ENCODE measurements at regions not wholly inside any gene's neighbourhood (a gene's known extent, or its start where the extent isn't known, plus 50 kb on each side); places are given as distances from the start of the nearest gene placed in this dataset.

GRCh38 chr11:115007851-115008250 lies 329.5 kb downstream of the NXPE2 start:
- no peak for DNase-seq (ENCODE audit: low read depth, low spot score)
- Histone ChIP-seq H3K4me1 (ENCODE audit: insufficient read depth, insufficient read length) (no peaks in the 10 kb centered on the region), H3K27me3 (ENCODE audit: insufficient read depth, insufficient read length) (no peaks in the 10 kb centered on the region), H3K4me3 (ENCODE audit: insufficient read length, low read depth) (no peak overlapping the region), H3K9me3 (ENCODE audit: insufficient read depth, low read length) (no peaks in the 10 kb centered on the region), H3K9ac (ENCODE audit: insufficient read length, low read depth) (no peak overlapping the region), H3K36me3 (ENCODE audit: insufficient read depth, insufficient read length, low read length) (no peaks in the 10 kb centered on the region)
- TF ChIP-seq ZNF274 (IDR thresholded peaks at IDR 0.05; ENCODE audit: low read depth, low read length) (no peak), SUZ12 (IDR thresholded peaks at IDR 0.05; ENCODE audit: extremely low read depth, insufficient read depth, insufficient read length) (no peak), YY1 (IDR thresholded peaks at IDR 0.05; ENCODE audit: insufficient read depth, insufficient read length) (no peak)

- TF ChIP-seq YY1 (IDR thresholded peaks at IDR 0.05; ENCODE audit: insufficient read depth, insufficient read length) = no peak
- no peak for TF ChIP-seq SUZ12 (IDR thresholded peaks at IDR 0.05; ENCODE audit: extremely low read depth, insufficient read depth, insufficient read length)
- DNase-seq (ENCODE audit: low read depth, low spot score) = no peak
- no peaks in the 10 kb centered on the region for H3K36me3 ChIP-seq (ENCODE audit: insufficient read depth, insufficient read length, low read length)
Measured at GRCh38 chr11:115008799-115009198, 330.5 kb downstream of the NXPE2 start.

GRCh38 chr11:115017529-115017928 lies 339.2 kb downstream of the NXPE2 start:
- no peaks in the 10 kb centered on the region for H3K36me3 ChIP-seq (ENCODE audit: insufficient read depth, insufficient read length, low read length)
- peaks cover 18% of the 10 kb centered on the region for H3K9me3 ChIP-seq (ENCODE audit: insufficient read depth, low read length)
- no peak overlapping the region for H3K9ac ChIP-seq (ENCODE audit: insufficient read length, low read depth)
- no peak overlapping the region for H3K4me3 ChIP-seq (ENCODE audit: insufficient read length, low read depth)
- no peaks in the 10 kb centered on the region for H3K4me1 ChIP-seq (ENCODE audit: insufficient read depth, insufficient read length)
- no peaks in the 10 kb centered on the region for H3K27me3 ChIP-seq (ENCODE audit: insufficient read depth, insufficient read length)
- DNase-seq (ENCODE audit: low read depth, low spot score) = no peak
- TF ChIP-seq SUZ12 (IDR thresholded peaks at IDR 0.05; ENCODE audit: extremely low read depth, insufficient read depth, insufficient read length) (no peak), YY1 (IDR thresholded peaks at IDR 0.05; ENCODE audit: insufficient read depth, insufficient read length) (no peak), ZNF274 (IDR thresholded peaks at IDR 0.05; ENCODE audit: low read depth, low read length) (no peak)

More at GRCh38 chr11:115008799-115009198, 330.5 kb downstream of the NXPE2 start:
- Histone ChIP-seq H3K9me3 (ENCODE audit: insufficient read depth, low read length) (no peaks in the 10 kb centered on the region; the same call in 1 of the 2 replicates), H3K9ac (ENCODE audit: insufficient read length, low read depth) (no peak overlapping the region), H3K4me3 (ENCODE audit: insufficient read length, low read depth) (no peak overlapping the region), H3K4me1 (ENCODE audit: insufficient read depth, insufficient read length) (no peaks in the 10 kb centered on the region), H3K27me3 (ENCODE audit: insufficient read depth, insufficient read length) (no peaks in the 10 kb centered on the region)

GRCh38 chr11:115030166-115030565 lies 351.8 kb downstream of the NXPE2 start:
- H3K9ac ChIP-seq (ENCODE audit: insufficient read length, low read depth) = no peak overlapping the region
- no peak for DNase-seq (ENCODE audit: low read depth, low spot score)
- no peaks in the 10 kb centered on the region for H3K27me3 ChIP-seq (ENCODE audit: insufficient read depth, insufficient read length)
- no peak overlapping the region for H3K4me3 ChIP-seq (ENCODE audit: insufficient read length, low read depth)
- TF ChIP-seq SUZ12 (IDR thresholded peaks at IDR 0.05; ENCODE audit: extremely low read depth, insufficient read depth, insufficient read length) (no peak), ZNF274 (IDR thresholded peaks at IDR 0.05; ENCODE audit: low read depth, low read length) (no peak), YY1 (IDR thresholded peaks at IDR 0.05; ENCODE audit: insufficient read depth, insufficient read length) (no peak)
- H3K36me3 ChIP-seq (ENCODE audit: insufficient read depth, insufficient read length, low read length) = no peaks in the 10 kb centered on the region
- H3K4me1 ChIP-seq (ENCODE audit: insufficient read depth, insufficient read length) = no peaks in the 10 kb centered on the region
- peaks cover 5% of the 10 kb centered on the region; the same call in 1 of the 2 replicates for H3K9me3 ChIP-seq (ENCODE audit: insufficient read depth, low read length)

GRCh38 chr11:115036406-115037180 lies 358.3 kb downstream of the NXPE2 start:
- H3K9ac ChIP-seq (ENCODE audit: insufficient read length, low read depth) = no peak overlapping the region
- no peaks in the 10 kb centered on the region for H3K27me3 ChIP-seq (ENCODE audit: insufficient read depth, insufficient read length)
- DNase-seq (ENCODE audit: low read depth, low spot score) = no peak
- H3K4me1 ChIP-seq (ENCODE audit: insufficient read depth, insufficient read length) = no peaks in the 10 kb centered on the region
- no peaks in the 10 kb centered on the region; the same call in 1 of the 2 replicates for H3K9me3 ChIP-seq (ENCODE audit: insufficient read depth, low read length)
- no peak overlapping the region for H3K4me3 ChIP-seq (ENCODE audit: insufficient read length, low read depth)
- H3K36me3 ChIP-seq (ENCODE audit: insufficient read depth, insufficient read length, low read length) = no peaks in the 10 kb centered on the region
- no peak for TF ChIP-seq ZNF274 (IDR thresholded peaks at IDR 0.05; ENCODE audit: low read depth, low read length)
- no peak for TF ChIP-seq SUZ12 (IDR thresholded peaks at IDR 0.05; ENCODE audit: extremely low read depth, insufficient read depth, insufficient read length)
- no peak for TF ChIP-seq YY1 (IDR thresholded peaks at IDR 0.05; ENCODE audit: insufficient read depth, insufficient read length)

GRCh38 chr11:115042002-115042401 lies 363.7 kb downstream of the NXPE2 start:
- no peak overlapping the region for H3K4me3 ChIP-seq (ENCODE audit: insufficient read length, low read depth)
- H3K4me1 ChIP-seq (ENCODE audit: insufficient read depth, insufficient read length) = no peaks in the 10 kb centered on the region
- no peaks in the 10 kb centered on the region for H3K36me3 ChIP-seq (ENCODE audit: insufficient read depth, insufficient read length, low read length)
- no peak overlapping the region for H3K9ac ChIP-seq (ENCODE audit: insufficient read length, low read depth)
- H3K27me3 ChIP-seq (ENCODE audit: insufficient read depth, insufficient read length) = no peaks in the 10 kb centered on the region
- TF ChIP-seq SUZ12 (IDR thresholded peaks at IDR 0.05; ENCODE audit: extremely low read depth, insufficient read depth, insufficient read length) (no peak), ZNF274 (IDR thresholded peaks at IDR 0.05; ENCODE audit: low read depth, low read length) (no peak)
- H3K9me3 ChIP-seq (ENCODE audit: insufficient read depth, low read length) = no peaks in the 10 kb centered on the region
- no peak for DNase-seq (ENCODE audit: low read depth, low spot score)

- no peak overlapping the region for H3K4me3 ChIP-seq (ENCODE audit: insufficient read length, low read depth)
- no peaks in the 10 kb centered on the region for H3K9me3 ChIP-seq (ENCODE audit: insufficient read depth, low read length)
- no peak overlapping the region for H3K9ac ChIP-seq (ENCODE audit: insufficient read length, low read depth)
- no peaks in the 10 kb centered on the region for H3K36me3 ChIP-seq (ENCODE audit: insufficient read depth, insufficient read length, low read length)
- H3K27me3 ChIP-seq (ENCODE audit: insufficient read depth, insufficient read length) = no peaks in the 10 kb centered on the region
- H3K4me1 ChIP-seq (ENCODE audit: insufficient read depth, insufficient read length) = no peaks in the 10 kb centered on the region
- no peak for DNase-seq (ENCODE audit: low read depth, low spot score)
- TF ChIP-seq SUZ12 (IDR thresholded peaks at IDR 0.05; ENCODE audit: extremely low read depth, insufficient read depth, insufficient read length) (no peak), YY1 (IDR thresholded peaks at IDR 0.05; ENCODE audit: insufficient read depth, insufficient read length) (no peak), ZNF274 (IDR thresholded peaks at IDR 0.05; ENCODE audit: low read depth, low read length) (no peak)
Measured at GRCh38 chr11:115047631-115048030, 369.3 kb downstream of the NXPE2 start.

Data from NT2/D1 (cell line).